GM21381 (cell line): ENCODE measurements at regions not wholly inside any gene's neighbourhood (a gene's known extent, or its start where the extent isn't known, plus 50 kb on each side); places are given as distances from the start of the nearest gene placed in this dataset.
"Not testable (repeated sequence)": the region's sequence is repeated elsewhere in the genome, so short reads cannot be mapped to it uniquely, and the experiment has no call there.

ENCODE experiments used
- ATAC-seq: cut with Tn5 transposase; IDR thresholded peaks from one replicate; pipeline ENCODE4 v1.9.1; 2021; ENCODE audit warnings: mild to moderate bottlenecking, moderate library complexity; ENCODE audit not compliant: unreplicated experiment

DNA sequence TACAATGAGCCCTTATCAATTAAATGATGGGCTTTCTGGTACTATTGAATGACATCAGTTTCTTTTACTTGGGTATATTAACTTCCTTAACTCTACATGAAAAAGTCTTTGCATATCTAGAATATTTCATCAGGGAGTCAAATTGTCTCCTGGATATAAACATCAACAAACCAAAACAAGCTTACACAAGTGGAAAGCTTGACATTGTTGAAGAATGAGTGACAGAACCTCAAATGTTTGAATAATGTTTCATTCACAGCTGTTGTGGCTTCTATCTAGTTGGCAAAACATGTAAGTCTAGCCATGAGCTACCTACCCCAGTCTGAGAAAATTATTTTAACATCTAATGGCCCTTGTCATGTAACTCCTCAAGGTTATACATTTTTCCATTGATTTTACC is 604.8 kb upstream of the ADAMTS5 start:
- ATAC-seq, result no peak

DNA sequence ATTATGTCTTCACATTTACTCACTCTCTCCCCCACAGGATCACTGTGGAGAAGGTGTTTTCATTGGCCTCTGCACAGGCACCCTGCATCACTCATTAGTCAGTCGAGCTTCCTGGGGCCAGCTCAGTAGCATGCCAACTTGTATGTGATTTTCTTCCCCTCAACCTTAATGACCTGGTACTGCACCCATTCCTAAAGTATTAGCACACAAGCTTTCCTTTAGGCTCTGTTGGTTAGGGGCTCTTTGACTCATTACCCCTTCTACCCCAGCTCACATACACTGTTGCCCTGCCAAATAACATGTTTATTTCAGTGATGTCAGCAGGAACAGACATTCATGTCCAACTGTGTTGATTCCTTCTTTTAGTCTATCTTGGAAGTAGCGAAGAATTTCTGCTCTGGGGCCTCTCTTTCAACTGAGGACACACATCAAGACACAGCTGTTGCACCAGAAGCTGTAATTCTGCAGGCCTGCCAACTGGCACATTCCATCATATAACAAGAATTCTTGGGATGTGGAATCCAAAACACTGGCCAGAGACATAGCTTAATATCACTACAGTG is 603.5 kb upstream of the ADAMTS5 start:
- no peak for ATAC-seq

DNA sequence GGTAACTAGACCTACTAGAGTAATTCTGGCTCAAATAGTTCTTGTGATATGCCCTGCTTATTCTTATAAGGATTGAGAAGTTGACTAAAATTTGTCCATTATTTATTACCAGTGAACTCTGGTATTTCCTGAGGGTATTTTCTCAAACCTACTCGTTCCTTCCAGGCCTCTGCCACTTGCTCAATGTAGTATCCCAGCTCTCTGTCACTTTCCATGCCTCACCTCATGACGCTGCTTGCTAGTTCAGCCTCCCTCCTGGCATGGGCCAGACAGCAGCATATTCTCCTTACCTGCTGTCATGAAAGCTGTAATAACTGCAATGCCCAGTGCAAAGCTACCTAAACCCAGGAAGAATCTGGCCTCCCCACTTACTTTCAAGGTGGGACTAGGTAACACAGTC is 602.9 kb upstream of the ADAMTS5 start:
- ATAC-seq, result no peak

DNA sequence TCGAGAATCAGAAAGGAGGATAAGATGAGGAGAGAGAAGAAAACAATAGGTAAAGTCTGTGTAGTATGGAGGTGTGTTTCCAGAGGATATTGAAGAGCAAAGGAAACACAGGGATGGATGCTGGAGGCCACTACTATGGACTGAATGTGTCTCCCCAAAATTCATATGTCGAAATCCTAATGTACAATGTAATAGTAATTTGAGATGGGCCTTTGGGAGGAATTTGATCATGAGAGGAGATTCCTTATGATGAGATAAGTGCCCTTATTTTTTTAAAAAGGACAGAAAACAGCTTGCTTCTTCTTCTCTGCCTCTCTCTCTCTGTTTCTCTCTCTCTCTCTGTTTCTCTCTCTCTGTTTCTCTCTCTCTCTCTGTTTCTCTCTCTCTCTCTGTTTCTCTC is 602.2 kb upstream of the ADAMTS5 start:
- ATAC-seq, result no peak

DNA sequence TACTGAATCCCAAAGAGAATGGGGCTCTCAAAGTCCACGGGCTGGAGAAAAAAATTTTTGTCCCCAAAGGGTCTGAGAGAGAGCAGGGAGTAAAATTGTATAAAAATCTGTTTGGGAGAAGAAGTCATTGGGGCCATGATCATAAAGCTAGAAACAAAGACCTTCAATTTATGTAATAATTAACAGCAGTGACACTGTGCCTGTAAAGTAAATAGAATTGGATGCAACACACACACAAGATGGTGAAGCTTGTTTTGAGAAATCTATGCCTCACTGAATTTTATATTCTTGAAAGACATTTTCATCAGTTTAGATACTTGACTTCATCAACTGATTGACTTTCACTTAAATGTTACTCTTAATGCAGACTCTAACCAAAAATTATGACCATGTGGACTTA is 600.5 kb upstream of the ADAMTS5 start:
- ATAC-seq, result no peak

DNA sequence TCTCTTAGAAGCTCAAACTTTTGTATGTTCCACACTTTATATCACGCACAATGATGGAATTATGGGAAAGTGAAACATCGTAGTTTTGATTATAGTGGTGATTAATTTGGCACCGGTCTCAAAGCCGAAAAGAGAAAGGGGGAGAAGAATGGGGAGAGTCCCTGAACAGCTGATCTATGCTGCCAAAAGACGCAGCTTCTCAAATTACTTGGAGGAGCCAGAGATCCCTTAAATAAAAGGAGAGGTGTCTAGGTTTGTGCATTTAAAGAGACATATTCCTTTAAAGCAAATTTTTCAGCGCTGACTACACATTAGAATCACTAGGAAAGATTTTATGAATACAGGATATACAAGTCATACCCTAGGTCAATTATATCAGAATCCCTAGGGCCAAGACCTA is 599.6 kb upstream of the ADAMTS5 start:
- no peak for ATAC-seq

DNA sequence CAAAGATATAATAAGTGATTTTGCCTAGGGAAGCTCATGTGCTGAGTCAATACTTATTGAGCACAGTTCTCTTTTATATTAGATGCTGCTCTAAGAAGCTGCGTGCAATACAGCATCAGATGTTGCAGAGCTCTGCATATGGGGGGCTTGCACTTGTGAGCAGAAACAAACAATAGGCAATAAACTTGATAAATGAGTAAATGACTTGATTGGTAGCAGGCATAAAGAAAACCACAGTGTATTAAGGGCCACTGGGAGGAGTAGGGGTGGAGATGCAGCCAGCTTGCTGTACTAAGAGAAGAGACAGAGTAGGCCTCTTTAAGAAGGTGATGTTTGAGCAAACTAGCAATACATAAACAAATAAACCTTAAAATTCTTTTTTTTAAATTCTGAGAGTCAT is 598.5 kb upstream of the ADAMTS5 start:
- ATAC-seq, result no peak

DNA sequence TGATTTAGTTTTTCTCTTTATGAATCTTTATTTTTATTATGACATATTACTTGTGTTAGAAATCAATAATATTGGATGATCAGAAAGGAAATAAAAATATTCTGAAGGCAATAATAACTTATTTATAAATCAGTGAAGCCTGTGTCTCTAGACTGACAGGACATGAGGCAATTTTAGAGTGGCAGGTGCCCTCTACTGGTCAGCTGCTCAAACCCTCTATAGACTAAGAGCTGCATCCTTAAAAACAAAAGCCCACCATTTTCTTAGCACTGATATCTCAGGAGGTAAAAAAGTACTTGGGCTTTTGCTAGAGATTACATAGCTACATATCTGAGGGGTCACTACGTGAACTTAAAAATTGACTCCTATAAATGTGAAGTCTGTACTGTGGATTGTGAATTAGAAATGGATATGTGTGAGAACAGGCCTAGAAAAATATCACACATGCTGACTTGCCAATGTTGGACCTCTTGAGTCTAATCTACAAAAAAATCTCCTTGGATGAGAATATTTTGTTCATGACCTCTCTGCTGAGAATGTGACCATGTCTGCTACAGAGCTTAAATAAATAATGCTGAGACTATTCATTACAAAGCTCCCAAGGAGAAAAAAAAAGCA is 597.9 kb upstream of the ADAMTS5 start:
- ATAC-seq, result no peak

DNA sequence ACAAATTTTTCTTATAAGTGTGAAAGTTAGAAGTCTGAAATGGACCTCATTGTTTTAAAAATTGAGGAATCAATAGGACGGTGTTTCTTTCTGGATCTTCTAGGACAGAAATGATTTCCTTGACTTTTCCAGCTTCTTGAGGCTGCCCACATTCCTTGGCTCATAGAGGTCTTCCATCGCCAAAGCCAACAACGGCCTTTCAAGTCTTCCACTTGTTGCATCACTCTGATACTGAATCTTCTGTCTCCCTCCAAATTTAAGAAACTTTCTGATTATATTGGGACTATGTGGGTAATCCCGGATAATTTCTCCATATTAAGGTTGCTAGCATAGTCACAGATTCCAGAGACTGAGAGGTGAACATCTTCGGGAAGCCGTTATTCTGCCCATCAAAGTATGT is 595.4 kb upstream of the ADAMTS5 start:
- ATAC-seq, result no peak

DNA sequence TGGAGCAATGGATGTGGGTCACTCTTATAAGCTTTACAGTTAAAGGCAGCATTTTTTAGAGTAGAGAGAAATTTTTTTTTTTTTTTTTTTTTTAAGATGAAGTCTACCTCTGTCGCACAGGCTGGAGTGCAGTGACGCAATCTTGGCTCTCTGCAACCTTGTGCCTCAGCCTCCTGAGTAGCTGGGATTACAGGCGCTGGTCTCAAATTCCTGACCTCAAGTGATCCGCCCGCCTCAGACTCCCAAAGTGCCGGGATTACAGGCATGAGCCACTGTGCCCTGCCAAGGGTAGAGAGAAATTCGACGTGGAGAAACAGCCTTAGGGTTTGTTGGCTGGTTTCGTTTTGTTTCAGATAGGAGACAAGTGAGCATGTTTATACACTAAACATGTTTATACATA is 594.2 kb upstream of the ADAMTS5 start:
- ATAC-seq, result no peak

DNA sequence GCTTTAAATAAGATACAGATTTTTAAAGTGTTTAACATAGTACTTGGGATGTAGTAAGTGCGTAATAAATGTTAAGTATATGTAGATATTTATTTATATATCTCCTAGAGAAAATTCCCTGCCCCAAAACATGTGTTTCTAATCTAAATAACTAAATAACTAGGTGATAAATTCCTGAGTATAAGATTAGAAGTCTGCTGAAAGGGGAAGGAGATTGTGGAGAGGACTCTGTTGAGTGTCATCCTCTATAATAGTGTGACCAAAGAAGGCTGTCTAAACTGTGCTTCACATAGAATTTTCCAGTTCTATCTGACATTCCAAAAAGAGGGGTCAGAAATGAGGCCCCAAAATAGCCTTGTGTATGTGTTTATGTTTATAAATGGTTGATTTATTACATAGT is 590.5 kb upstream of the ADAMTS5 start:
- ATAC-seq, result no peak

DNA sequence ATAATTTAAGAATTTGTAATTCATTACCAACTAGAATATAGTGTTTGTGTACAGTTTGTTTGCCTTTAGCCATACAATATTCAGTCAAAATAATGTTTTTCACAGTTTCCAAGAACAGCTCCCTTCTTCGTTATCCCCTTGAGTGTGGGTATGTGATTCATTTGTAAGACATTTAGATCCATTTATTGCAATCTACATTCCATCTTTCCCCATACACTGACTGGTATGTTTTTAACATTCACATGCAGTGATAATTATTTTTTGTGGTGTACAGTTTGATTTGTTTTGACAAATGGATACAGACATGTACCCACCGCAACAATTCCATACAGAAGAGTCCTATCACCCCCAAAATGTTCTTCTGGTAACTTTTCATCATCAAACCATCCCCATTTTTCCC is 589.1 kb upstream of the ADAMTS5 start:
- ATAC-seq, result no peak

DNA sequence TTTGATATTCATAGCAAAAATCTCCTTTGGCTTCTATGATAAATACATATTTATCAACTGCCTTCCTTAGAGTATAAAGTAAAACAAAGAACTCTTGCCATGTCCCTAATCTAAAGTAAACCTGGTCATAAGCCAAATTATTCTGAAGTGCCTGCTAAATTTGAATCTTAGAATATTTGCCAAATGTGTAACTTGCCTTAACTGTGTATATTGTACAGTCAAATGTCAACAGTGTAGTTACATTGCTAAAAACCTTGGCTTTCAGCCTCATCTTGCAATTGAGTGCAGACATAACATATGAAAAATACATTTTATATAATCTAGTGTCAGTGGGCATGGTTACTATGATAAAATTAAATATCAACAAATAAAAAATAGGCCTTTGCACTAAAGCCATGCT is 583.4 kb upstream of the ADAMTS5 start:
- no peak for ATAC-seq

DNA sequence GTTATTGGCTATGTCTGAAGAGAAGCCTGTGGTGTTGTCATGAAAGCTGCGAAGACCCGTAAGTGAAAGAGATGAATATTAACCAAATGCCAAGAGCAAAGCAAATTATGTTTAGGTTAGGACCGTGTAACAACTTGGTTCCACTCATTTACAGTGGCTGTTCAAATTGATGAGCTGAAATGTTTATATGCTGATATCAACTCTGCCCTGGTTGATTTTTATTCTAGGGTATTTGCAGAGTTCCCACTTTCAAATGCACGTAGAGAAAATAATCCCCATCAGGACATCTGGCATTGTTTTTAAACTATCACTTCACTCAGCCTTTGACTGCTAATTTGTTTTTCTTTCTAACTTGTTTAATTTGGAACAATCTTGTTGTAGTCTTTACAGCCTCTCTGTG is 581.6 kb upstream of the ADAMTS5 start:
- ATAC-seq, result no peak

DNA sequence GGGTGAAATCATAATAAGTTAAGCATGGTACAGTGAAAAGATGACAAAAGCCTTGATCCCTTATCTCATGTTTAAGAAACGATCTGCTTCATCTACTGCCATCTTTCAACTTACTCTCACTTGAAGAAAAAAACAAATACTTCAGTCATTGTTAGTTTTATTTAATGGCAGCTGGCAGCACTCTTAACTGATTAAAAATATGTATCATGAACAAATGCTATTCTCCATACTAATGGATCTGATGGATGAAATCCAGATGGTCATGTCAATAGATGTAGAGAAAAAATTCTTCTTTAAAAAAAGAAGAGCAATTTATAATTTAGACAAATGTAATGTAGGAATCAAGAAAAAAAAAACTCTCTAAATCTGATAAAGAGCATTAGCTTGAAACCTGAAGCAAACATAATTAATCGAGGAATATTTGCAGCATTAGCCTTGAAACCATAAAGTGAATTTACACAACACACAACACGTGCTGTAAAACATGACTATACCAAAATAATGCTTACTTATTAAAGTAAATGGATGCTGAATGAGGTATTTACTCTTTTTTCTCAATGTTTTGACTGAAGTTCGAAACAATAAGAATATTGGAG is 579.0 kb upstream of the ADAMTS5 start:
- ATAC-seq, result no peak

DNA sequence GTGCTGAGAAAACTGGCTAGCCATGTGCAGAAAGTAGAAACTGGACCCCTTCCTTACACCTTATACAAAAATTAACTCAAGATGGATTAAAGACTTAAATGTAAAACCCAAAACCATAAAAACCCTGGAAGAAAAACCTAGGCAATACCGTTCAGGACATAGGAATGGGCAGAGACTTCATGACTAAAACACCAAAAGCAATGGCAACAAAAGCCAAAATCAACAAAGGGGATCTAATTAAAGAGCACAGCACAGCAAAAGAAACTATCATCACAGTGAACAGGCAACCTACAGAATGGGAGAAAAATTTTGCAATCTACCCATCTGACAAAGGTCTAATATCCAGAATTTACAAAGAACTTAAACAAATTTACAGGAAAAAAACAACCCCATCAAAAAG is 575.2 kb upstream of the ADAMTS5 start:
- not testable (repeated sequence) for ATAC-seq

DNA sequence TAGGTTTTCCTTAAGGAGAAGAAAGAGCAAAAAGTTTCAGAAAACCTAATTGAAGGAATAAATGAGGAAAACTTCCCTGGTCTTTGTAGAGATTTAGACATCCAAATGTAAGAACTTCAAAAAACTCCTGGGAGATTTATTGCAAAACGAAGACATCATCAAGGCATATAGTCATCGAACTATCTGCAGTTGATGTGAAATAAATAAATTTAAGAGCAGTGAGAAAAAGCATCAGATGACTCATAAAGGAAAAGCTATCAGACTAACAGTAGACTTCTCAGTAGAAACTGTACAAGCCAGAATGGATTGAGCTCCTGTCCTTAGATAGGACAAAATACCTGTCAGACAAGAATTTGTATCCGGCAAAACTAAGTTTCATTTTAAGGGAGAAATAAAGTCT is 569.4 kb upstream of the ADAMTS5 start:
- no peak for ATAC-seq

DNA sequence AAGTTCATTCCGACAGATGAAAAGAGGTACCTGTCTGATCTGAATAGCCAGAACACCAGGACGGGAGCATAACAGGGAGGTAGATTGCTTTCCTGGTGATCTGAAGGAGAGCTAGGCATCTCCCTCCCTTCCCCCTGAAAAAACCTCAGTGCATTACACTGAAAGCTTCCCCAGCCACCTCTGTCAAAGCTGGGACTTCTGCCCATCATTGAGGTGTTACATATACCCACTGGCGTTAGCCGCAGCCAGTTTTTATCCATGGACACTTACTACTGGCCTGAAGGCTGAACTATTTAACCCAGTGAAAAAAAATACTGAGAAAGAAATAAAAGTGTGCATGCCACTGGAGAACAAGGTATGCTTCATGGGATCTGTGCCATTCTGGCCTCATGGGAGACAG is 568.3 kb upstream of the ADAMTS5 start:
- ATAC-seq, result no peak

DNA sequence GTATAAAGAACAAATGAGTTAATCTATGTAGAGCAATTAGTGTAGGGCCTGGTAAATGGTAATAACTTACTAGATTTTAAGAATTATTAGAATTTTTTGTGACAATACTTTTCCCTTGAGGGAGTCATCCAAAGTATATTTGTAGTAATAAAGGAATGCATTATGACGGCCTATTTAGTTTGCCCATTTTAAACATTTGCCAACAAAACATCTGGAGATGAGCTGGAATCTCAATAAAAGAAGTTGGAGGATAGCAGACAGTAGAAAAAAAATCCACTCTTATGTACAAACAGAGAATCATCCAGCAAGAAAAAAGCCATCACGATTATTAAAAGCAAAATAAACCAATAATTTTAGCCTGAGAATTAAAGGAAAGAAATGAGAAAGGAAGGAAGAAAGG is 567.3 kb upstream of the ADAMTS5 start:
- no peak for ATAC-seq

DNA sequence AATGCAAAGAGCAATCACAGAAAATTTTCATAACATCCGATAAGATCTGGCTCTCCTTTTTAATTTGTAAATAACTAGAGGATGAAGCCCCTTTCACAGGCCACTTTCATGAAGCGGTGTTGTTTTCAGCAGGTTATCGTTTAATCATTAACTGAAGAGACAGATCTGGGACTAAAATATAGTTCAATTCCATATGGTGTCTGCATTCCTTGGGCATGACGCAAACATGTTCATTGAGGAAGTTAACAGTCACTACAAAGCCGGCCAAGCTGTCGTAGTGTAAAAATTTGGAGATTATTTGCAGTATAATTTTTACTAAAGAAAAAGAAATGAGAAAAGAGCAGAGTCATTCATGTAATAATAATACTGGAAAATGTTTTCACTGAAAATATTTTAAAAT is 565.2 kb upstream of the ADAMTS5 start:
- no peak for ATAC-seq

DNA sequence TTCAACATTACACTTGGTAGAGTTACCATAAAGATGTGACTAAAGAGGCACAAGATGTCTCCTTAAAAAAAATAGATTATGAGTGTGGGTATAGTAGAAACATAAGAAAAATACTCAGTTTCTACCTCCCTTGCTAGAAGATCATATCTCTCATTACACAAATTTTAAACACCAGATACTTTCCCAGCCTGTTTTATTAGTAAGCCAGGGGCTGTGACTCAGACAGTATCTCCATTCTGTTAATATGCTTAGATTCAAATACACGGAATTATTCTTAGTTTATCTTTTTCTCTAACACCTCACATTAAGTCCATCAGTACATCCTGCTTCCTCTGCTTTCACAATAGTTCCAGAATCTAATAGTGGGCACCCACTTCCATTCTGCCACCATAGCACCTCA is 561.8 kb upstream of the ADAMTS5 start:
- no peak for ATAC-seq

DNA sequence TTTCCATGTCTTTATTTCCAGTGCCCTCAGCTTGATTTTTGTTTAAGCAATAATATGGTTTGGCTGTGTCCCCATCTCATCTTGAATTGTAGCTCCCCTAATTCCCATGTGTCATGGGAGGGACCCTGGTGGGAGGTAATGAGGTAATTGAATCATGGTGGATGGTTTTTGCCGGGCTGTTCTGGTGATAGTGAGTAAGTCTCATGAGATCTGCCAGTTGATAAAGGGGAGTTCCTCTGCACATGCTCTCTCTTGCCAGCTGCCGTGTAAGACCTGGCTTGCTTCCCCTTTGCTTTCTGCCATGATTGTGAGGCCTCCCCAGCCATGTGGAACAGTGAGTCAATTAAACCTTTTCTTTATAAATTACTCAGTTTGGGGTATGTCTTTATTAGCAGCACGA is 559.6 kb upstream of the ADAMTS5 start:
- no peak for ATAC-seq

DNA sequence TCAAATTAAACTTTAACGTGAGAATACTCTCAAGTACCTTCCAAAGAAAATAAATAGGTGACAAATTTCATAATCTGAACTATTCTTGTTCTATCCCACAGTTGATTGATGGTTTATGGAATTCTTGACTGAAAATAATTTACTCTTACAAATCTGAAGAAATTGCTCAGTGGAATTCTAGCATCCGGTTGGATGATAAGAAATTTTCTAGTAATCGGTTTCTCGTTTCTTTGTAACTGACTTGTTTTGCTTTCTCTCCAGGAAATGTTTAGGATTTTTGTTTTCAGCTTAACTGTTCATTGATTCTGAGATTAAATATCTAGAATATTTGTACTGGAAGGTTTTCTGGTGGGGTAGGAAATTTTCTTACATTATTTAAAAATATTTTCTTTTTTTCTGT is 558.9 kb upstream of the ADAMTS5 start:
- ATAC-seq, result no peak
